Lower leg skin (tissue), 3 donors: ENCODE measurements at regions not wholly inside any gene's neighbourhood (a gene's known extent, or its start where the extent isn't known, plus 50 kb on each side); places are given as distances from the start of the nearest gene placed in this dataset.

Source experiments
- POLR2A ChIP-seq, 2 donors: fragments of 450-650 bp; IDR thresholded peaks; one replicate each; pipeline ENCODE4 v1.6.1; 2016 to 2017; ENCODE audit warnings: antibody characterized with exemption in 2 of 2, mild to moderate bottlenecking in 1 of 2, moderate library complexity in 1 of 2
- TF ChIP-seq, protein P1 (sequence below), 3 donors: fragments of 450-650 bp; IDR thresholded peaks; one replicate each; pipeline ENCODE4 v1.5.1; 2016; ENCODE audit warnings: antibody characterized with exemption in 3 of 3, mild to moderate bottlenecking in 3 of 3, moderate library complexity in 2 of 3

DNA sequence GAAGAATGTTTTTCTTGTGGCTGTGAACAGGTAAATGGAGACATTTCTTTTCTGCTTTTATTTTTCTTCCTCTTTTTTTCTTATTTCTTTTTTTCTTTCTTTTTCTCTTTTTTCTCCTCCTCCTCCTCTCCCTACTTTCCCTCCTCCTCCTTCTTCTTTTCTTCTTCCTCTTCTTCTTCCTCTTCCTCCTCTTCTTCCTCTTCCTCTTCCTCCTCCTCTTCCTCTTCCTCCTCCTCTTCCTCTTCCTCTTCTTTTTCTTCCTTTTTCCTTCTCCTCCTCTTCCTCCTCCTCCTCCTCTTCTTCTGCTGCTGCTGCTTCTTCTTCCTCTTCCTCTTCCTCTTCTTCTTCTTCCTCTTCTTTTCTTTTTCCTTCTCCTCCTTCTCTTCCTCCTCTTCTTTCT is 65.3 kb upstream of the NTRK2 start:
- no peak for TF ChIP-seq POLR2A (IDR thresholded peaks at IDR 0.05)
- TF ChIP-seq, protein P1, sequence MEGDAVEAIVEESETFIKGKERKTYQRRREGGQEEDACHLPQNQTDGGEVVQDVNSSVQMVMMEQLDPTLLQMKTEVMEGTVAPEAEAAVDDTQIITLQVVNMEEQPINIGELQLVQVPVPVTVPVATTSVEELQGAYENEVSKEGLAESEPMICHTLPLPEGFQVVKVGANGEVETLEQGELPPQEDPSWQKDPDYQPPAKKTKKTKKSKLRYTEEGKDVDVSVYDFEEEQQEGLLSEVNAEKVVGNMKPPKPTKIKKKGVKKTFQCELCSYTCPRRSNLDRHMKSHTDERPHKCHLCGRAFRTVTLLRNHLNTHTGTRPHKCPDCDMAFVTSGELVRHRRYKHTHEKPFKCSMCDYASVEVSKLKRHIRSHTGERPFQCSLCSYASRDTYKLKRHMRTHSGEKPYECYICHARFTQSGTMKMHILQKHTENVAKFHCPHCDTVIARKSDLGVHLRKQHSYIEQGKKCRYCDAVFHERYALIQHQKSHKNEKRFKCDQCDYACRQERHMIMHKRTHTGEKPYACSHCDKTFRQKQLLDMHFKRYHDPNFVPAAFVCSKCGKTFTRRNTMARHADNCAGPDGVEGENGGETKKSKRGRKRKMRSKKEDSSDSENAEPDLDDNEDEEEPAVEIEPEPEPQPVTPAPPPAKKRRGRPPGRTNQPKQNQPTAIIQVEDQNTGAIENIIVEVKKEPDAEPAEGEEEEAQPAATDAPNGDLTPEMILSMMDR (IDR thresholded peaks at IDR 0.05), result no peak
